ENCODE measurements at regions not wholly inside any gene's neighbourhood (a gene's known extent, or its start where the extent isn't known, plus 50 kb on each side); places are given as distances from the start of the nearest gene placed in this dataset.

DNA sequence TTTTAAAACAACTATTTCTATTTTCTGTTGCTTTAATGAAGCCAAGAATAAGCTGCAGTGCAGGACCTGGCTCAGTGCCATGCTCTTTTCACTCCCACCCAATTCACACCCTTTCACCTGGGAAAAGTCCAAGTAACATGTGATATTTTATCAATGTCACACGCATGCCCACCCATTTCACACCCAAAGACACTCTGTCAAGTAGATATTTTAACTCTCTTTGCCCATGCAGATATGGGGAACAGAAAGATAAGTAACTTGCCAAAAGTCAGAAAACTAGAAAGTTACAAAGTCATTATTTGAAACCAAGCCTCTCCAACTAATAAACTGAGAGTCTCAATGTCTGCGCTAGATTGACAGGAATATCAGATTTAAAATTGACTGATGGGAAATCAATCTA lies 706.7 kb upstream of the PHF14 start:
- Histone ChIP-seq H3K14ac (ENCODE audit: insufficient read depth, low read length) (no peak overlapping the region), H4K91ac (ENCODE audit: insufficient read length, low read depth, low read length) (no peak overlapping the region), H3K23me2 (ENCODE audit: insufficient read length, low read depth, low read length, poor library complexity, severe bottlenecking) (no peaks in the 10 kb centered on the region), H3K4me2 (ENCODE audit: insufficient read depth, insufficient read length, low read length) (no peak overlapping the region), H4K5ac (ENCODE audit: insufficient read length, low read depth, low read length) (no peak overlapping the region), H2AFZ (ENCODE audit: low read length) (no peak overlapping the region), H3K27ac (ENCODE audit: insufficient read length, low read depth, low read length) (no peak overlapping the region), H4K8ac (replicated peaks; ENCODE audit: insufficient read length, low read depth, low read length) (no peak overlapping the region), H3K9me3 (ENCODE audit: control insufficient read depth, low read depth, low read length) (no peaks in the 10 kb centered on the region), H2BK12ac (ENCODE audit: insufficient read length, low read depth, low read length) (no peak overlapping the region), H3K79me1 (ENCODE audit: insufficient read depth, low read depth, low read length, poor library complexity, severe bottlenecking) (no peaks in the 10 kb centered on the region), H3K9ac (ENCODE audit: extremely low read depth, insufficient read length, low read length) (no peak overlapping the region), H2BK5ac (ENCODE audit: insufficient read length, low read length) (no peak overlapping the region), H3T11ph (ENCODE audit: low read length) (no peak overlapping the region), H3K4me1 (ENCODE audit: insufficient read depth, low read length) (no peaks in the 10 kb centered on the region), H4K20me1 (ENCODE audit: control insufficient read depth, insufficient read depth, insufficient read length) (no peaks in the 10 kb centered on the region), H3K23ac (ENCODE audit: insufficient read length, low read depth, low read length) (no peak overlapping the region), H3K79me2 (ENCODE audit: insufficient read depth, low read length) (no peaks in the 10 kb centered on the region), H2BK15ac (ENCODE audit: low read depth, low read length) (no peak overlapping the region), H2BK120ac (ENCODE audit: low read depth, low read length, poor library complexity, severe bottlenecking) (no peak overlapping the region), H3K27me3 (ENCODE audit: insufficient read depth, low read length) (no peaks in the 10 kb centered on the region), H3K4ac (ENCODE audit: low read depth, low read length) (no peak overlapping the region), H3K18ac (ENCODE audit: insufficient read length, low read depth, low read length) (no peak overlapping the region), H2BK20ac (ENCODE audit: low read depth, low read length, poor library complexity, severe bottlenecking) (no peak overlapping the region), H3K56ac (ENCODE audit: insufficient read length, low read depth, low read length) (no peak overlapping the region), H2AK5ac (ENCODE audit: insufficient read length, low read length) (no peak overlapping the region)
- H3K4me3 Mint-ChIP-seq: no peak overlapping the region
- H3K27ac Mint-ChIP-seq: no peak overlapping the region
- no peak for DNase-seq
- H3K36me3 Mint-ChIP-seq (ENCODE audit: insufficient read depth in 1 of 3, low read depth in 3 of 3): no peaks in the 10 kb centered on the region; a peak in 1 of 7 replicates
- peaks cover under 1 to 3% of the 10 kb centered on the region in 2 experiments; a peak in 2 of 5 replicates for H3K9me3 Mint-ChIP-seq
- H3K27me3 Mint-ChIP-seq (ENCODE audit: low read depth): no peaks in the 10 kb centered on the region
- TF ChIP-seq, protein P1, sequence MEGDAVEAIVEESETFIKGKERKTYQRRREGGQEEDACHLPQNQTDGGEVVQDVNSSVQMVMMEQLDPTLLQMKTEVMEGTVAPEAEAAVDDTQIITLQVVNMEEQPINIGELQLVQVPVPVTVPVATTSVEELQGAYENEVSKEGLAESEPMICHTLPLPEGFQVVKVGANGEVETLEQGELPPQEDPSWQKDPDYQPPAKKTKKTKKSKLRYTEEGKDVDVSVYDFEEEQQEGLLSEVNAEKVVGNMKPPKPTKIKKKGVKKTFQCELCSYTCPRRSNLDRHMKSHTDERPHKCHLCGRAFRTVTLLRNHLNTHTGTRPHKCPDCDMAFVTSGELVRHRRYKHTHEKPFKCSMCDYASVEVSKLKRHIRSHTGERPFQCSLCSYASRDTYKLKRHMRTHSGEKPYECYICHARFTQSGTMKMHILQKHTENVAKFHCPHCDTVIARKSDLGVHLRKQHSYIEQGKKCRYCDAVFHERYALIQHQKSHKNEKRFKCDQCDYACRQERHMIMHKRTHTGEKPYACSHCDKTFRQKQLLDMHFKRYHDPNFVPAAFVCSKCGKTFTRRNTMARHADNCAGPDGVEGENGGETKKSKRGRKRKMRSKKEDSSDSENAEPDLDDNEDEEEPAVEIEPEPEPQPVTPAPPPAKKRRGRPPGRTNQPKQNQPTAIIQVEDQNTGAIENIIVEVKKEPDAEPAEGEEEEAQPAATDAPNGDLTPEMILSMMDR (conservative IDR thresholded peaks at IDR 0.05): no peak
- H3K4me1 Mint-ChIP-seq: peaks cover 3 to 4% of the 10 kb centered on the region in 2 experiments; a peak in 3 of 4 replicates
- no CpG with 5 or more reads among the region's 2 CpGs for WGBS (ENCODE audit: extremely low coverage, insufficient read length, low lambda C conversion rate)

Data from H9 (cell line).